Suprapubic skin (tissue), 4 donors: ENCODE measurements at regions not wholly inside any gene's neighbourhood (a gene's known extent, or its start where the extent isn't known, plus 50 kb on each side); places are given as distances from the start of the nearest gene placed in this dataset.

Experiments used
- DNase-seq, 2 donors: peaks; one replicate each; pipeline ENCODE4 v3.0.0-alpha.2; 2019; ENCODE audit warnings: low spot score in 2 of 2
- H3K27ac ChIP-seq: fragments of 200-600 bp; sonication (generic); one replicate; pipeline ENCODE4 v1.5.1; 2019
- H3K27me3 ChIP-seq: fragments of 200-600 bp; sonication (generic); one replicate; pipeline ENCODE4 v1.5.1; 2019
- H3K36me3 ChIP-seq: fragments of 200-600 bp; sonication (generic); one replicate; pipeline ENCODE4 v1.5.1; 2019
- H3K4me1 ChIP-seq: fragments of 200-600 bp; sonication (generic); one replicate; pipeline ENCODE4 v1.5.1; 2019
- H3K4me3 ChIP-seq: fragments of 200-600 bp; sonication (generic); one replicate; pipeline ENCODE4 v1.5.1; 2019; ENCODE audit warnings: mild to moderate bottlenecking
- H3K9me3 ChIP-seq: fragments of 200-600 bp; sonication (generic); one replicate; pipeline ENCODE4 v1.5.1; 2019
- EP300 ChIP-seq: sonication (generic); formaldehyde crosslinking; IDR thresholded peaks from one replicate; pipeline ENCODE4 v1.6.1; 2017; ENCODE audit warnings: antibody characterized with exemption
- POLR2A ChIP-seq, 2 donors: fragments of 450-650 bp; IDR thresholded peaks; one replicate each; pipeline ENCODE4 v1.6.1; 2017; ENCODE audit warnings: antibody characterized with exemption in 2 of 2, mild to moderate bottlenecking in 2 of 2, moderate library complexity in 2 of 2
- POLR2AphosphoS5 ChIP-seq, 3 donors: sonication (generic); formaldehyde crosslinking; IDR thresholded peaks; one replicate each; pipeline ENCODE4 v1.6.1; 2017; ENCODE audit warnings: antibody characterized with exemption in 3 of 3
- WGBS: methylation state at CpG from one replicate; pipeline ENCODE4 v1.1.5; 2018; 5-methylcytosine and 5-hydroxymethylcytosine counted together
- TF ChIP-seq, protein P1 (sequence below), 2 donors: fragments of 200-600 bp in 1 of 2; fragments of 450-650 bp in 1 of 2; sonication (generic) in 1 of 2; IDR thresholded peaks; one replicate each; pipeline ENCODE4 v1.5.1; 2016 to 2019; ENCODE audit warnings: antibody characterized with exemption in 2 of 2, mild to moderate bottlenecking in 1 of 2, moderate library complexity in 1 of 2

DNA sequence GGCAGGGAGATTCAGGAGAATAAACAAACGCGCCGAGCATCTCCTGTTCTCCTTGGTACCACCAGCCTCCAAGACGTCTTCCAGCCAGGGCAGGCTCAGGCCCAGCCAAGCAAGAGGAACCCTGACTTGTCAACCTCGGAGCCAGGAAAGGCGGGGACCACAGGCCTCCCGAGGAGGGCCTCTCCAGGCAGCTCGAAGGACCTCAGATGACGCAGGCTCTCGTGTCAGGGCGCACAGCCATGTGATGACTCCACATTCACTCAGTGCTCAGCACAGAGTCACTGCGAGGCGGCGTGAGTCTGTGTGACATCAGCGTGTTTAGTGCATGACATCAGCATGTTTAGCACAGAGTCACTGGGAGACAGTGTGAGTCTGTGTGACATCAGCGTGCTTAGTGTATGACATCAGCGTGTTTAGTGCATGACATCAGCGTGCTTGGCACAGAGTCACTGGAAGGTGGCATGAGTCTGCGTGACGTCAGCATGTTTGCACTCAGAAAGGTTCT lies 241.4 kb downstream of the BRD1 start:
- Histone ChIP-seq H3K9me3 (no peaks in the 10 kb centered on the region), H3K36me3 (no peaks in the 10 kb centered on the region), H3K4me3 (no peak overlapping the region), H3K4me1 (no peaks in the 10 kb centered on the region), H3K27me3 (peaks cover 14% of the 10 kb centered on the region), H3K27ac (no peak overlapping the region)
- no peak for DNase-seq
- WGBS, result 73% methylated on average over 9 of the region's 20 CpGs
- no peak for TF ChIP-seq POLR2A (IDR thresholded peaks at IDR 0.05)

DNA sequence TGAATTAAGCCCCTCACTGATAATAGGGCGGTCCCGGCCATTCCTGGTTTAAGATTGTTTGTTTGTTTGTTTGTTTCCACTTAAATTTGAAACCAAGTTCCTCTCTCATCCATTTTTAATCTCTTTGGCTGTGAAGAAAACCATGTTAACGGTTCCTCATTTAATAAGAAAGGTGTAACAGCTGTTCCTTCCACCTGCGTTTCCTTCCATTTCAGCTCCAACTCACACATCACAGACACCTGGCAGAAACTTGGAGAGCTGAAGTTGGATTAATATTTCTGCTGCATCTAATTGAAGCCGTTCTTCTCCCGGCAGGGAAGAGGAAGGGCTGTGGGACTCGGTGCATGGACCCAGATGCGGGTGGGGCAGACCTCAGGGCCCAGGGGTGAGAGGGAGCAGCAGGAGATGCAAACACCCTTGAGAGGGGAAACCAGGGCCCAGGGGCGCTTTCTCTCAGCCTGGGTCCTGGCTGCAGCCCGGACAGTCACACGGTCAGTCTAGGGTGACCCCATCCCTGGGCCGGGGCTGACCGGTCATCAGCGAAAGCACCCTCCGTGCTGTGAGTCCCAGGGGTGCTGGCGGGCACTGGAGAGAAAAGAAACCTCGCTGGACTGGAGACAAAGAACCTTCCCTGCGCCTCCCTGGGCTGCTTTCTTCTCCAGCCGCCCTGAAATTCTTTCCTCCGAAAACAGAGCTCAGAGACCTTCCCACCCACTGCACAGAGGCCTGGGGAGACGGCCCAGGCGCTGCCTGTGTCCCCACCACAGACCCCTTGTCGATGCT lies 242.0 kb downstream of the BRD1 start:
- WGBS, result 78% methylated on average over 23 of the region's 23 CpGs
- peaks cover 12% of the 10 kb centered on the region for H3K27me3 ChIP-seq
- no peak overlapping the region for H3K27ac ChIP-seq
- no peak for DNase-seq
- H3K4me1 ChIP-seq, result no peaks in the 10 kb centered on the region
- TF ChIP-seq EP300 (no peak), POLR2AphosphoS5 (IDR thresholded peaks at IDR 0.05) (no peak)
- TF ChIP-seq, protein P1, sequence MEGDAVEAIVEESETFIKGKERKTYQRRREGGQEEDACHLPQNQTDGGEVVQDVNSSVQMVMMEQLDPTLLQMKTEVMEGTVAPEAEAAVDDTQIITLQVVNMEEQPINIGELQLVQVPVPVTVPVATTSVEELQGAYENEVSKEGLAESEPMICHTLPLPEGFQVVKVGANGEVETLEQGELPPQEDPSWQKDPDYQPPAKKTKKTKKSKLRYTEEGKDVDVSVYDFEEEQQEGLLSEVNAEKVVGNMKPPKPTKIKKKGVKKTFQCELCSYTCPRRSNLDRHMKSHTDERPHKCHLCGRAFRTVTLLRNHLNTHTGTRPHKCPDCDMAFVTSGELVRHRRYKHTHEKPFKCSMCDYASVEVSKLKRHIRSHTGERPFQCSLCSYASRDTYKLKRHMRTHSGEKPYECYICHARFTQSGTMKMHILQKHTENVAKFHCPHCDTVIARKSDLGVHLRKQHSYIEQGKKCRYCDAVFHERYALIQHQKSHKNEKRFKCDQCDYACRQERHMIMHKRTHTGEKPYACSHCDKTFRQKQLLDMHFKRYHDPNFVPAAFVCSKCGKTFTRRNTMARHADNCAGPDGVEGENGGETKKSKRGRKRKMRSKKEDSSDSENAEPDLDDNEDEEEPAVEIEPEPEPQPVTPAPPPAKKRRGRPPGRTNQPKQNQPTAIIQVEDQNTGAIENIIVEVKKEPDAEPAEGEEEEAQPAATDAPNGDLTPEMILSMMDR (IDR thresholded peaks at IDR 0.05), result no peak
- no peaks in the 10 kb centered on the region for H3K9me3 ChIP-seq
- H3K36me3 ChIP-seq, result no peaks in the 10 kb centered on the region
- no peak overlapping the region for H3K4me3 ChIP-seq

DNA sequence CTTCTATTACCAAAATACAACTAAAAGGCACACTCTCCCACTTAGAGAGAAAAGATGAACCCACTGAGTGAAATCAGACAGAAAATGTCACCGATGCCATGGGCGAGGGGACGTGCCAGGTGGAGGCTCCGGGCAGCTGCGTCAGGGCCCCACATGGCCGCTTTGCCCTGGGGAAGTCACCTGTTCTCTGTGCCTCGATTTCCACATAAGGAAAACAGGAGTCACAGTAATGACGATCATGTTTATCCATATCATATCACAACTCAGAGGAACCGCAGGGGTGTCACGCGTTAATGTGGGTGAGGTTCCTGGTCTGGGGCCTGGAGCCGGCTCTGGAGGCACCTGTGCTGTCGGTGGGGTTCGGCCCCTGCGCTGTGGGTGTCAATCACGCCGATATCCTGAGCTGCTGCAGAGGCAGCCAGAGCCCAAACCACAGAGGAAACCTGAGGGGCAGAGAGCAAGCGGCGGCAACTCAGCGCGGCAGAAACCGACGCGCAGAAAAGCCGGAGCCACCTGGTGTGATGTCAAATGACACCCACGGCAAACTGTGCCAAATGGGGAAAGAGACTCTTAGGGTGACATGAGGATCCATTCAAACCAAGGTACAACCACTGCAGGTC lies 243.7 kb downstream of the BRD1 start:
- H3K27ac ChIP-seq, result no peak overlapping the region
- no peak for DNase-seq
- no peaks in the 10 kb centered on the region for H3K4me1 ChIP-seq
- TF ChIP-seq EP300 (no peak), POLR2AphosphoS5 (IDR thresholded peaks at IDR 0.05) (no peak), POLR2A (IDR thresholded peaks at IDR 0.05) (no peak)
- TF ChIP-seq, protein P1 (IDR thresholded peaks at IDR 0.05), result no peak
- no peak overlapping the region for H3K4me3 ChIP-seq
- peaks cover 8% of the 10 kb centered on the region for H3K9me3 ChIP-seq
- H3K36me3 ChIP-seq, result no peaks in the 10 kb centered on the region
- H3K27me3 ChIP-seq, result no peaks in the 10 kb centered on the region
- whole genome bisulfite sequencing, result 93% methylated on average over 25 of the region's 26 CpGs

DNA sequence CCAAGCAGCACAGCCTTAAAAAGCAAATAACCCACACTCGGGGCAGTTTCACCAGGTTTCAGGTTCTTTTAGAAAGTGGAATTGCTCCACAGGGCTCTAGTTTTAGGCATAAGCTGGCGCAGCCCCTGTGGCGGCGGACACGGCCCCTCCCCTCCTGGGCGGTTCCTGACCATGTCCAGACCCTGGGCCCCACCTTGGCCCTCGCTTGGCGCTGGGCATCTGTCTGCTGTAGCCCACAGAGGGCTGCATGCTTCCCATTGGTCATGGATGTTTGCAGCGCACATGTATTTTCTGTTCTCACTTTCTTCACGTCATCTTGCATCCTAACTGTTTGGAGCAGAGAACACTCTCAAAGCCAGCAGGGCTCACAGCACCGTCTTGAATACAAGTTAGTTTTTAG lies 244.3 kb downstream of the BRD1 start:
- no peak for DNase-seq
- 85% methylated on average over 11 of the region's 11 CpGs for WGBS
- H3K36me3 ChIP-seq, result no peaks in the 10 kb centered on the region
- TF ChIP-seq, protein P1 (IDR thresholded peaks at IDR 0.05), result no peak
- no peak overlapping the region for H3K27ac ChIP-seq
- no peaks in the 10 kb centered on the region for H3K27me3 ChIP-seq
- no peaks in the 10 kb centered on the region for H3K4me1 ChIP-seq
- H3K9me3 ChIP-seq, result peaks cover 8% of the 10 kb centered on the region
- no peak overlapping the region for H3K4me3 ChIP-seq

DNA sequence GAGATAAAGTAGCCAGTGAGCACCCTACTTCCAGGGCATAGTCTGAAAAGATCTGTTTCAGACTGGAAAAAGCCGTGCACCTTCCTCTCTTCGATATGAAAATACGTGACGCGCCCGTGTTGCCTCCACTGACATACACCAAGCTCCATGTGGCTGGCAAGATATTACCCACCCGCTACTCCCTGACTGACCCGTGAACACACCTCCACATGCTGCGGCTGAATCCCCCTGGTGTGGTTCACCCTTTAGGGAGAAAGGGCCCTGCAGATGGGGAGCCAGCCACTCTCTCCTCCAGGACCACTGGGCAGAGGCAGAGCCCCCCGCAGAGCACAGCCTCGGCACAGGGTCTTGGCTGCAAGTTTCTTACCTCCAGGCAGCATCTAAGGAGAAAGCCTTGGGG lies 245.0 kb downstream of the BRD1 start:
- H3K9me3 ChIP-seq, result peaks cover 8% of the 10 kb centered on the region
- TF ChIP-seq POLR2A (IDR thresholded peaks at IDR 0.05), result no peak
- TF ChIP-seq, protein P1 (IDR thresholded peaks at IDR 0.05), result no peak
- no peak for TF ChIP-seq EP300
- TF ChIP-seq POLR2AphosphoS5 (IDR thresholded peaks at IDR 0.05), result no peak
- H3K36me3 ChIP-seq, result no peaks in the 10 kb centered on the region
- no peaks in the 10 kb centered on the region for H3K4me1 ChIP-seq
- no peak overlapping the region for H3K4me3 ChIP-seq
- no peak overlapping the region for H3K27ac ChIP-seq
- no peak for DNase-seq
- no peaks in the 10 kb centered on the region for H3K27me3 ChIP-seq
- WGBS, result 89% methylated on average over 10 of the region's 11 CpGs
